Left lung (tissue), 4 donors: ENCODE measurements at regions not wholly inside any gene's neighbourhood (a gene's known extent, or its start where the extent isn't known, plus 50 kb on each side); places are given as distances from the start of the nearest gene placed in this dataset.
A peak's percentile ranks its signal among the peaks of the same experiment; 100 is the strongest.

Experiments
- ATAC-seq: fragments of 200-7000 bp; cut with Tn5 transposase; one replicate; pipeline ENCODE4 v1.9.1; 2020; ENCODE audit warnings: moderate library complexity
- DNase-seq, 4 donors: peaks; one replicate each; pipeline ENCODE4 v3.0.0-alpha.2; 2013 to 2020
- H3K27ac ChIP-seq, 2 donors: fragments of 200-600 bp; sonication (generic) in 1 of 2; one replicate each; pipeline versions ENCODE4 v1.5.0 to v1.8.0; 2020 to 2021
- H3K27me3 ChIP-seq, 2 donors: fragments of 200-600 bp; sonication (generic) in 1 of 2; one replicate each; pipeline versions ENCODE4 v1.5.0 to v1.8.0; 2020 to 2021
- H3K36me3 ChIP-seq, 2 donors: fragments of 200-600 bp; sonication (generic) in 1 of 2; one replicate each; pipeline versions ENCODE4 v1.5.0 to v1.8.0; 2020 to 2021
- H3K4me1 ChIP-seq, 2 donors: fragments of 200-600 bp; one replicate each; pipeline ENCODE4 v1.8.0; 2021
- H3K4me3 ChIP-seq, 2 donors: fragments of 200-600 bp; sonication (generic) in 1 of 2; one replicate each; pipeline versions ENCODE4 v1.5.0 to v1.8.0; 2020 to 2021; ENCODE audit warnings: mild to moderate bottlenecking in 1 of 2
- H3K9me3 ChIP-seq, 2 donors: fragments of 200-600 bp; sonication (generic) in 1 of 2; one replicate each; pipeline versions ENCODE4 v1.5.0 to v1.8.0; 2020 to 2021
- CTCF ChIP-seq, 2 donors: fragments of 200-600 bp; sonication (generic) in 1 of 2; IDR thresholded peaks; one replicate each; pipeline versions ENCODE4 v1.5.0 to v1.8.0; 2021; ENCODE audit warnings: antibody characterized with exemption in 2 of 2
- intact Hi-C, 2 donors: fragments of 100-400 bp; cut with DNase I; formaldehyde crosslinking; loops; one replicate each; pipeline versions ENCODE4 v1.11.2 to v1.14.2; 2022
- donor health status: DM: no; HTN: yes; CAD: no.
- donor health status: DM: no; HTN: no; CAD: no.

DNA sequence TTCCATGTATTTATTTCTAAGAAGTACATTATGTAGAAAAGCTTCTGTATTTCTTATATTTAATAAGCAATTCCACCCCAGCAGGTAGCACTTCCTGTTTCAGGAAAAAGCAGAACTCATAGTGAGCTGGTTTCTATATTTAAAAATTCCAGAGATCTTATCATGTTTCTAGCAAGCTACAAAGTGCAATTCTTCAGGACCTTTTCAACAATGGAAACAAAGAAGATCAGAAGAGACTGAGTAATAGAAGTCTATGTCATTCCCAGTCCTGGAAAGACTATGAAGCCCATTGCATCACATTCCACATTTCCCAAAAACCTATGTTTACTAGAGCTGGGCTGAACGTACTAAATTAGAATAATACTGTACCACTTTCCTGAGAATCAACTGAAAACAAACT is 302.6 kb upstream of the NRSN1 start:
- H3K4me1 ChIP-seq = no peaks in the 10 kb centered on the region
- H3K4me3 ChIP-seq = no peak overlapping the region
- no peaks in the 10 kb centered on the region for H3K36me3 ChIP-seq
- H3K9me3 ChIP-seq = peaks cover 0 to 5% of the 10 kb centered on the region in 2 donors
- no peaks in the 10 kb centered on the region for H3K27me3 ChIP-seq
- ATAC-seq = no peak
- no peak for TF ChIP-seq CTCF (IDR thresholded peaks at IDR 0.05)
- intact Hi-C loops = no loop called here
- H3K27ac ChIP-seq = no peak overlapping the region
- no peak for DNase-seq

- TF ChIP-seq CTCF (IDR thresholded peaks at IDR 0.05) = no peak
- Histone ChIP-seq H3K4me3 (no peak overlapping the region), H3K4me1 (no peaks in the 10 kb centered on the region), H3K27me3 (no peaks in the 10 kb centered on the region), H3K9me3 (peaks cover 0 to 9% of the 10 kb centered on the region in 2 donors), H3K27ac (no peak overlapping the region), H3K36me3 (no peaks in the 10 kb centered on the region)
- no peak for ATAC-seq
- DNase-seq = peak in 1 of 4 donors; percentile 26
- intact Hi-C loops = no loop called here
Measured at GRCh38 chr6:23826572-23826971, 299.4 kb upstream of the NRSN1 start.

DNA sequence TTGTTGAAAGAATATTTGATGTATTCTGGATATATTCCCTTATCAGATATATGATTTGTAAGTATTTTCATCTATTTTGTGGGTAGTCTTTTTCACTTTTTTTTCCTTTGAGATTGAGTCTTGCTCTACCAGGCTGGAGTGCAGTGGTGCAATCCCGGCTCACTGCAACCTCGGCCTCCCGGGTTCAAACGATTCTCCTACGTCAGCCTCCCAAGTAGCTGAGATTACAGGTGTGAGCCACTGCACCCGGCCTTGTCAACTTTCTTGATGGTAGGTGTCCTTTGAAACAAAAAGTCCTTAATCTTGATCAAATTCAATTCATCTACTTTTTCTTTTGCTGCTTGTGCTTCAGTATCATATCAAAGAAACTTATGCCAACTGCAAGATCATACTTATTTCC is 297.2 kb upstream of the NRSN1 start:
- Histone ChIP-seq H3K36me3 (no peaks in the 10 kb centered on the region), H3K27me3 (no peaks in the 10 kb centered on the region), H3K9me3 (peaks cover 0 to 12% of the 10 kb centered on the region in 2 donors), H3K27ac (no peak overlapping the region), H3K4me1 (no peaks in the 10 kb centered on the region), H3K4me3 (no peak overlapping the region)
- intact Hi-C loops = no loop called here
- no peak for TF ChIP-seq CTCF (IDR thresholded peaks at IDR 0.05)
- DNase-seq = no peak
- ATAC-seq = no peak

GRCh38 chr6:23841116-23841515 is 284.9 kb upstream of the NRSN1 start:
- ATAC-seq = no peak
- no peaks in the 10 kb centered on the region for H3K36me3 ChIP-seq
- H3K27me3 ChIP-seq = no peaks in the 10 kb centered on the region
- H3K9me3 ChIP-seq = no peaks in the 10 kb centered on the region
- TF ChIP-seq CTCF (IDR thresholded peaks at IDR 0.05) = no peak
- no peak for DNase-seq
- no peaks in the 10 kb centered on the region for H3K4me1 ChIP-seq
- H3K27ac ChIP-seq = no peak overlapping the region
- intact Hi-C loops = no loop called here
- no peak overlapping the region for H3K4me3 ChIP-seq

GRCh38 chr6:23842760-23843159 is 283.3 kb upstream of the NRSN1 start:
- ATAC-seq (no peak), DNase-seq (no peak)
- no peaks in the 10 kb centered on the region for H3K27me3 ChIP-seq
- H3K4me1 ChIP-seq = no peaks in the 10 kb centered on the region
- no peaks in the 10 kb centered on the region for H3K9me3 ChIP-seq
- no peak overlapping the region for H3K27ac ChIP-seq
- H3K4me3 ChIP-seq = no peak overlapping the region
- intact Hi-C loops = no loop called here
- H3K36me3 ChIP-seq = no peaks in the 10 kb centered on the region
- no peak for TF ChIP-seq CTCF (IDR thresholded peaks at IDR 0.05)
